A673 (cell line): ENCODE measurements at regions not wholly inside any gene's neighbourhood (a gene's known extent, or its start where the extent isn't known, plus 50 kb on each side); places are given as distances from the start of the nearest gene placed in this dataset.

Experiments used
- BruUV-seq: library from RNA; stranded (reverse); fragments of 400-500 nt; replicated peaks from 2 replicates; lab custom pipeline; 2021; lab: Mats Ljungman, UMichigan
- CTCF ChIA-PET: fragments of 300-600 bp; sonication (Branson Sonifier 250); formaldehyde crosslinking; loops from one replicate; lab custom pipeline; 2022; ENCODE audit warnings: antibody characterized with exemption; lab: Charles Lee
- POLR2A ChIA-PET: fragments of 300-600 bp; sonication (Branson Sonifier 250); formaldehyde crosslinking; loops from one replicate; lab custom pipeline; 2022; ENCODE audit warnings: antibody characterized with exemption; ENCODE audit not compliant: low non-redundant PET; lab: Charles Lee
- DNase-seq: peaks from one replicate; pipeline ENCODE4 v3.0.0-alpha.2; 2015; ENCODE audit warnings: low spot score
- H3K27ac ChIP-seq: fragments of 200-600 bp; sonication (generic); 2 replicates; pipeline ENCODE4 v1.5.1; 2016; ENCODE audit warnings: mixed run types, low read depth, mild to moderate bottlenecking, mixed read lengths, antibody characterized with exemption, low read length; ENCODE audit not compliant: poor library complexity, severe bottlenecking
- H3K27me3 ChIP-seq: fragments of 200-600 bp; sonication (generic); replicated peaks from 2 replicates; pipeline ENCODE4 v1.6.1; 2017; ENCODE audit warnings: mixed run types, low read depth, mild to moderate bottlenecking, mixed read lengths, antibody characterized with exemption, low read length; ENCODE audit not compliant: insufficient read depth, poor library complexity
- H3K36me3 ChIP-seq: fragments of 200-600 bp; sonication (generic); 2 replicates; pipeline ENCODE4 v1.6.1; 2016; ENCODE audit warnings: mixed run types, mild to moderate bottlenecking, mixed read lengths, antibody characterized with exemption, low read length; ENCODE audit not compliant: insufficient read depth, poor library complexity, severe bottlenecking
- H3K4me1 ChIP-seq: fragments of 200-600 bp; sonication (generic); 2 replicates; pipeline ENCODE4 v1.6.1; 2017; ENCODE audit warnings: mixed run types, mild to moderate bottlenecking, mixed read lengths, antibody characterized with exemption, low read length; ENCODE audit not compliant: insufficient read depth, poor library complexity, severe bottlenecking
- H3K4me3 ChIP-seq: fragments of 200-600 bp; sonication (generic); 2 replicates; pipeline ENCODE4 v1.5.1; 2016; ENCODE audit warnings: low read depth, mixed run types, mild to moderate bottlenecking, mixed read lengths, low read length; ENCODE audit not compliant: poor library complexity, severe bottlenecking
- H3K9me3 ChIP-seq: fragments of 200-600 bp; sonication (generic); 2 replicates; pipeline ENCODE4 v1.6.1; 2016; ENCODE audit warnings: mixed run types, low read depth, mild to moderate bottlenecking, mixed read lengths, antibody characterized with exemption, low read length; ENCODE audit not compliant: poor library complexity, severe bottlenecking
- EZH2 ChIP-seq: fragments of 200-600 bp; sonication (generic); IDR thresholded peaks from 2 replicates; pipeline ENCODE4 v1.6.1; 2017; ENCODE audit warnings: borderline replicate concordance, low read depth, mild to moderate bottlenecking, mixed read lengths, antibody characterized with exemption, low read length; ENCODE audit not compliant: poor library complexity, severe bottlenecking
- intact Hi-C: fragments of 100-400 bp; cut with micrococcal nuclease; formaldehyde crosslinking; loops from one replicate; pipeline ENCODE4 v1.10.0; 2022; ENCODE audit not compliant: unreplicated experiment
- TF ChIP-seq, protein P1 (sequence below): fragments of 300-800, 200-600 bp; sonication (generic); conservative IDR thresholded peaks from 2 replicates; pipeline ENCODE4 v1.5.1; 2017; ENCODE audit warnings: low read depth, mild to moderate bottlenecking, antibody characterized with exemption, low read length, moderate library complexity, mixed read lengths

DNA sequence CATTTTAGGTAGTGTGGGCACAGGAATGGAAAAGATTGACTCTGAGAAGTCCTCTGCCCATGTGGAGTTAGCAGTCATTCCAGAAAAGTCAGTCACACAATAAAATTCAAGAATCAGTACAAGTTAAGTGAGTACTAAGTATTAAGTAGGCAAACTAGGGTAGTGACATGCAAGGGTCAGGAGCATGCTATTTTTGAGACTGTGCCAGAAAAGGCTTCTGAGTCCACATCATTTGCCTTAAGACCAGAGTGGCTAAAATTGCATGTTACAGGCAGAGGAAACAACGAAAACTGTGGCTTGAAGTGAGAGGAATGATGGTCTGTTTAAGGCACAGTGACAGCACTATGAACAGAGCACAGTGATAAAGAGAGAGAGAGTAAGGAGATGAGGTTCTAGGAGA is 108.9 kb downstream of the SLC6A15 start:
- Histone ChIP-seq H3K4me3 (no peak overlapping the region), H3K36me3 (no peaks in the 10 kb centered on the region), H3K9me3 (no peaks in the 10 kb centered on the region), H3K4me1 (no peaks in the 10 kb centered on the region), H3K27me3 (no peaks in the 10 kb centered on the region), H3K27ac (no peak overlapping the region)
- TF ChIP-seq, protein P1, sequence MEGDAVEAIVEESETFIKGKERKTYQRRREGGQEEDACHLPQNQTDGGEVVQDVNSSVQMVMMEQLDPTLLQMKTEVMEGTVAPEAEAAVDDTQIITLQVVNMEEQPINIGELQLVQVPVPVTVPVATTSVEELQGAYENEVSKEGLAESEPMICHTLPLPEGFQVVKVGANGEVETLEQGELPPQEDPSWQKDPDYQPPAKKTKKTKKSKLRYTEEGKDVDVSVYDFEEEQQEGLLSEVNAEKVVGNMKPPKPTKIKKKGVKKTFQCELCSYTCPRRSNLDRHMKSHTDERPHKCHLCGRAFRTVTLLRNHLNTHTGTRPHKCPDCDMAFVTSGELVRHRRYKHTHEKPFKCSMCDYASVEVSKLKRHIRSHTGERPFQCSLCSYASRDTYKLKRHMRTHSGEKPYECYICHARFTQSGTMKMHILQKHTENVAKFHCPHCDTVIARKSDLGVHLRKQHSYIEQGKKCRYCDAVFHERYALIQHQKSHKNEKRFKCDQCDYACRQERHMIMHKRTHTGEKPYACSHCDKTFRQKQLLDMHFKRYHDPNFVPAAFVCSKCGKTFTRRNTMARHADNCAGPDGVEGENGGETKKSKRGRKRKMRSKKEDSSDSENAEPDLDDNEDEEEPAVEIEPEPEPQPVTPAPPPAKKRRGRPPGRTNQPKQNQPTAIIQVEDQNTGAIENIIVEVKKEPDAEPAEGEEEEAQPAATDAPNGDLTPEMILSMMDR = no peak
- no peak for TF ChIP-seq EZH2
- POLR2A ChIA-PET = no interaction called here
- no TSS peak for BruUV-seq
- DNase-seq = no peak
- intact Hi-C loops = no loop called here
- CTCF ChIA-PET = no interaction called here

DNA sequence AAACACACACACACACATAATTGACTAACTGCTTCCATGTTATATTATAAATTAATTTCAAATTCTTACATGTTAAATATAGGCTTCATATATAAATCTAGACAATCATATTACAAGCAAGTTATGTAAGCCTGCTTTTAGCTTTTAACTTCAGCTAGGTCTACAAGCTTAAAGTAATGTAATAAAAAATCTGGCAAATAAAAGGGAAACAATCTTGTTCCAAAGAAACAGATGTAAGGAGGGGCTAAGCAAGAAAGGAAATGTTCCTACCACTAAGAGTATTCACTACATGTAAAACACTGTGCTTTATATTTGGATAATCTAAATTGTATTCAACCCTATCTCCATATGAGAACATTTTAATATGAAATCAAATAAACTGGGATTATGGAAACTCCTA is 110.4 kb downstream of the SLC6A15 start:
- intact Hi-C loops = no loop called here
- POLR2A ChIA-PET = no interaction called here
- no TSS peak for BruUV-seq
- Histone ChIP-seq H3K9me3 (no peaks in the 10 kb centered on the region), H3K4me3 (no peak overlapping the region), H3K4me1 (no peaks in the 10 kb centered on the region), H3K36me3 (no peaks in the 10 kb centered on the region), H3K27me3 (no peaks in the 10 kb centered on the region), H3K27ac (no peak overlapping the region)
- TF ChIP-seq EZH2 = no peak
- TF ChIP-seq, protein P1 = no peak
- CTCF ChIA-PET = no interaction called here
- no peak for DNase-seq

DNA sequence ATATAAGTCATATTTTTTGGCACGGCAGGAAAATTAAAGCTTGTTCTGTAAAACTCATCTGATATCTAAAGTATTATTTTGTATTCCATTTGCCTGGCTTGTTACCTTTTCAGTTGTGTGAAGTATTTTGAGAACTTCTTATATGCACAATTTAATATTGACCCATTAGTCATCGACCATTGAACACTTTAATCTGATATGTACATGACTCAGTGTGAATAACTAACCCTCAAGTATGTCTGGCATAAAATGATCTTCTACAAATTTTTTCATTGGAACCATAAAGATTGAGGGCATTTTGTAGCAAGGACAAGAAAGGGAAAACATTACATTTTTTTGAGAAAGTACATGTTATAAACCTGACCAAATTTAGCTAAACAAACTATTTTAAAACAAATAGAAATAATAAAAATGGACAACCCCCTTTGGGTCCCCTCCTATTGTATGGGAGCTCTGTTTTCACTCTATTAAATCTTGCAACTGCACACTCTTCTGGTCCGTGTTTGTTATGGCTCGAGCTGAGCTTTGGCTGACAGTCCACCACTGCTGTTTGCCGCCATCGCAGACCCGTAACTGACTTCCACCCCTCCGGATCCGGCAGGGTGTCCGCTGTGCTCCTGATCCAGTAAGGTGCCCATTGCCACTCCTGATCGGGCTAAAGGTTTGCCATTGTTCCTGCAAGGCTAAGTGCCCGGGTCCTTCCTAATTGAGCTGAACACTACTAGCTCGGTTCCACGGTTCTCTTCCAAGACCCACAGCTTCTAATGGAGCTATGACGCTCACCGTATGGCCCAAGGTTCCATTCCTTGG is 118.8 kb downstream of the SLC6A15 start:
- CTCF ChIA-PET = no interaction called here
- intact Hi-C loops = no loop called here
- Histone ChIP-seq H3K4me1 (no peaks in the 10 kb centered on the region), H3K27me3 (no peaks in the 10 kb centered on the region), H3K9me3 (no peaks in the 10 kb centered on the region), H3K36me3 (no peaks in the 10 kb centered on the region), H3K27ac (no peak overlapping the region), H3K4me3 (no peak overlapping the region)
- POLR2A ChIA-PET = no interaction called here
- no peak for DNase-seq
- TF ChIP-seq EZH2 = no peak
- TF ChIP-seq, protein P1 = no peak
- BruUV-seq = no TSS peak
